H9 (cell line): ENCODE measurements at regions not wholly inside any gene's neighbourhood (a gene's known extent, or its start where the extent isn't known, plus 50 kb on each side); places are given as distances from the start of the nearest gene placed in this dataset.

Experiments
- DNase-seq: peaks from one replicate; pipeline ENCODE4 v3.0.0-alpha.2; 2017
- H2AFZ ChIP-seq: one replicate; pipeline ENCODE4 v1.6.1; 2013; ENCODE audit warnings: mild to moderate bottlenecking, low read length, control low read depth, moderate library complexity
- H2AK5ac ChIP-seq: 2 replicates; pipeline ENCODE4 v1.6.1; 2013; ENCODE audit warnings: low read length, control low read depth, mixed read lengths; ENCODE audit not compliant: insufficient read length
- H2BK120ac ChIP-seq: one replicate; pipeline ENCODE4 v1.6.1; 2013; ENCODE audit warnings: low read depth, mild to moderate bottlenecking, low read length, control low read depth, inconsistent platforms; ENCODE audit not compliant: poor library complexity, severe bottlenecking
- H2BK12ac ChIP-seq: 2 replicates; pipeline ENCODE4 v1.6.1; 2013; ENCODE audit warnings: low read length, control low read depth, mixed read lengths, low read depth; ENCODE audit not compliant: insufficient read length
- H2BK15ac ChIP-seq: 2 replicates; pipeline ENCODE4 v1.6.1; 2013; ENCODE audit warnings: low read depth, low read length, control low read depth
- H2BK20ac ChIP-seq: one replicate; pipeline ENCODE4 v1.6.1; 2013; ENCODE audit warnings: low read depth, mild to moderate bottlenecking, low read length, control low read depth, inconsistent platforms; ENCODE audit not compliant: poor library complexity, severe bottlenecking
- H2BK5ac ChIP-seq: 2 replicates; pipeline ENCODE4 v1.6.1; 2013; ENCODE audit warnings: low read length, control low read depth, mixed read lengths; ENCODE audit not compliant: insufficient read length
- H3K14ac ChIP-seq: 2 replicates; pipeline ENCODE4 v1.6.1; 2013; ENCODE audit warnings: low read length, control low read depth; ENCODE audit not compliant: insufficient read depth
- H3K18ac ChIP-seq: 2 replicates; pipeline ENCODE4 v1.6.1; 2013; ENCODE audit warnings: low read depth, mild to moderate bottlenecking, mixed read lengths, low read length, control low read depth; ENCODE audit not compliant: insufficient read length
- H3K23ac ChIP-seq: 2 replicates; pipeline ENCODE4 v1.6.1; 2013; ENCODE audit warnings: low read length, control low read depth, mixed read lengths, low read depth; ENCODE audit not compliant: insufficient read length
- H3K23me2 ChIP-seq: 2 replicates; pipeline ENCODE4 v1.6.1; 2013; ENCODE audit warnings: low read depth, mild to moderate bottlenecking, mixed read lengths, low read length, control low read depth; ENCODE audit not compliant: insufficient read length, poor library complexity, severe bottlenecking
- H3K27ac ChIP-seq: 2 replicates; pipeline ENCODE4 v1.5.1; 2013; ENCODE audit warnings: low read length, control low read depth, mixed read lengths, low read depth; ENCODE audit not compliant: insufficient read length
- H3K27me3 ChIP-seq: 2 replicates; pipeline ENCODE4 v1.6.1; 2013; ENCODE audit warnings: low read length, control low read depth, inconsistent platforms; ENCODE audit not compliant: insufficient read depth
- H3K4ac ChIP-seq: 2 replicates; pipeline ENCODE4 v1.6.1; 2013; ENCODE audit warnings: low read depth, mild to moderate bottlenecking, control low read depth, inconsistent platforms, low read length, moderate library complexity
- H3K4me1 ChIP-seq: 2 replicates; pipeline ENCODE4 v1.6.1; 2013; ENCODE audit warnings: low read length, control low read depth, inconsistent platforms; ENCODE audit not compliant: insufficient read depth
- H3K4me2 ChIP-seq: 2 replicates; pipeline ENCODE4 v1.6.1; 2013; ENCODE audit warnings: low read length, control low read depth, mixed read lengths; ENCODE audit not compliant: insufficient read length, insufficient read depth
- H3K56ac ChIP-seq: 2 replicates; pipeline ENCODE4 v1.6.1; 2013; ENCODE audit warnings: low read depth, mild to moderate bottlenecking, mixed read lengths, low read length, control low read depth; ENCODE audit not compliant: insufficient read length
- H3K79me1 ChIP-seq: 2 replicates; pipeline ENCODE4 v1.6.1; 2013; ENCODE audit warnings: low read depth, mild to moderate bottlenecking, moderate library complexity, low read length, control low read depth, inconsistent platforms; ENCODE audit not compliant: insufficient read depth, poor library complexity, severe bottlenecking
- H3K79me2 ChIP-seq: 2 replicates; pipeline ENCODE4 v1.6.1; 2013; ENCODE audit warnings: low read length, control low read depth, inconsistent platforms; ENCODE audit not compliant: insufficient read depth
- H3K9ac ChIP-seq: 2 replicates; pipeline ENCODE4 v1.6.1; 2013; ENCODE audit warnings: low read length, control low read depth, mixed read lengths; ENCODE audit not compliant: insufficient read length; ENCODE audit errors: extremely low read depth
- H3K9me3 ChIP-seq: one replicate; pipeline ENCODE4 v1.6.1; 2013; ENCODE audit warnings: low read depth, low read length, inconsistent platforms; ENCODE audit not compliant: control insufficient read depth
- H3T11ph ChIP-seq: one replicate; pipeline ENCODE4 v1.6.1; 2013; ENCODE audit warnings: mild to moderate bottlenecking, low read length, control low read depth, inconsistent platforms
- H4K20me1 ChIP-seq: one replicate; pipeline ENCODE4 v1.6.1; 2013; ENCODE audit not compliant: control insufficient read depth, insufficient read length, insufficient read depth
- H4K5ac ChIP-seq: 2 replicates; pipeline ENCODE4 v1.6.1; 2013; ENCODE audit warnings: low read depth, mild to moderate bottlenecking, mixed read lengths, low read length, control low read depth; ENCODE audit not compliant: insufficient read length
- H4K8ac ChIP-seq: replicated peaks from 2 replicates; pipeline ENCODE4 v1.6.1; 2013; ENCODE audit warnings: low read length, control low read depth, mixed read lengths, low read depth; ENCODE audit not compliant: insufficient read length
- H4K91ac ChIP-seq: 2 replicates; pipeline ENCODE4 v1.6.1; 2013; ENCODE audit warnings: low read depth, mild to moderate bottlenecking, moderate library complexity, mixed read lengths, low read length, control low read depth; ENCODE audit not compliant: insufficient read length
- H3K27ac Mint-ChIP-seq, 3 experiments: 2 replicates in 2 of 3; 3 replicates in 1 of 3; pipeline ENCODE4 v1.8.0; 2020 to 2021; ENCODE audit warnings: mixed read lengths in 3 of 3, mild to moderate bottlenecking in 1 of 3, moderate library complexity in 1 of 3
- H3K27me3 Mint-ChIP-seq: 2 replicates; pipeline ENCODE4 v1.8.0; 2021; ENCODE audit warnings: low read depth, mild to moderate bottlenecking, moderate library complexity, mixed read lengths
- H3K36me3 Mint-ChIP-seq, 3 experiments: 2 replicates in 2 of 3; 3 replicates in 1 of 3; pipeline ENCODE4 v1.8.0; 2020 to 2021; ENCODE audit warnings: low read depth in 3 of 3, mixed read lengths in 3 of 3; ENCODE audit not compliant: insufficient read depth in 1 of 3
- H3K4me1 Mint-ChIP-seq, 2 experiments: 2 replicates each; pipeline ENCODE4 v1.8.0; 2020; ENCODE audit warnings: mixed read lengths in 2 of 2
- H3K4me3 Mint-ChIP-seq, 2 experiments: 2 replicates in 1 of 2; 3 replicates in 1 of 2; pipeline ENCODE4 v1.8.0; 2020 to 2021; ENCODE audit warnings: mild to moderate bottlenecking in 2 of 2, mixed read lengths in 2 of 2, moderate library complexity in 1 of 2
- H3K9me3 Mint-ChIP-seq, 2 experiments: 2 replicates in 1 of 2; 3 replicates in 1 of 2; pipeline ENCODE4 v1.8.0; 2020; ENCODE audit warnings: mild to moderate bottlenecking in 2 of 2, mixed read lengths in 2 of 2, moderate library complexity in 1 of 2
- CTCF ChIP-seq: fragments of 200-600 bp; sonication (generic); conservative IDR thresholded peaks from 3 replicates; pipeline ENCODE4 v1.8.0; 2021; ENCODE audit warnings: antibody characterized with exemption, mild to moderate bottlenecking
- WGBS: extraction: QIAGEN DNeasy Blood & Tissue Kit; methylation state at CpG from one replicate; pipeline ENCODE4 v1.1.7; 2013; ENCODE audit warnings: missing lambda C conversion rate, low lambda C conversion rate, mixed read lengths; ENCODE audit not compliant: insufficient read length; ENCODE audit errors: extremely low coverage; 5-methylcytosine and 5-hydroxymethylcytosine counted together

GRCh38 chr11:109695696-109696095 lies 273.7 kb downstream of the C11orf87 start:
- no peak for TF ChIP-seq CTCF
- H3K27ac Mint-ChIP-seq: no peak overlapping the region

More at GRCh38 chr11:109695696-109696095, 273.7 kb downstream of the C11orf87 start:
- Mint-ChIP-seq H3K9me3 (peaks cover 6 to 13% of the 10 kb centered on the region in 2 experiments), H3K4me1 (peaks cover 0 to 2% of the 10 kb centered on the region in 2 experiments; a peak in 1 of 4 replicates), H3K4me3 (no peak overlapping the region), H3K27me3 (no peaks in the 10 kb centered on the region), H3K36me3 (0 out of 7 replicates have a peak, but pooled peaks cover 0 to 2% (median 0%) of the 10 kb centered on the region in 3 experiments)
- Histone ChIP-seq H3K23me2 (no peaks in the 10 kb centered on the region), H3K18ac (no peak overlapping the region), H3K14ac (no peak overlapping the region), H4K91ac (no peak overlapping the region), H4K20me1 (no peaks in the 10 kb centered on the region), H2BK5ac (no peak overlapping the region), H2BK12ac (no peak overlapping the region), H3K23ac (no peak overlapping the region), H3K9me3 (no peaks in the 10 kb centered on the region), H3K79me2 (no peaks in the 10 kb centered on the region), H3K56ac (no peak overlapping the region), H2AK5ac (no peak overlapping the region), H4K5ac (no peak overlapping the region), H2BK120ac (no peak overlapping the region), H3K79me1 (no peaks in the 10 kb centered on the region), H3K27ac (no peak overlapping the region), H2AFZ (no peak overlapping the region), H3K4me1 (no peaks in the 10 kb centered on the region), H3K9ac (no peak overlapping the region), H3K27me3 (no peaks in the 10 kb centered on the region), H3T11ph (no peak overlapping the region), H3K4ac (no peak overlapping the region), H3K4me2 (no peak overlapping the region), H2BK15ac (no peak overlapping the region), H2BK20ac (no peak overlapping the region), H4K8ac (no peak overlapping the region)
- no CpG with 5 or more reads among the region's 4 CpGs for WGBS
- DNase-seq: no peak
